ENCODE measurements at regions not wholly inside any gene's neighbourhood (a gene's known extent, or its start where the extent isn't known, plus 50 kb on each side); places are given as distances from the start of the nearest gene placed in this dataset.

DNA sequence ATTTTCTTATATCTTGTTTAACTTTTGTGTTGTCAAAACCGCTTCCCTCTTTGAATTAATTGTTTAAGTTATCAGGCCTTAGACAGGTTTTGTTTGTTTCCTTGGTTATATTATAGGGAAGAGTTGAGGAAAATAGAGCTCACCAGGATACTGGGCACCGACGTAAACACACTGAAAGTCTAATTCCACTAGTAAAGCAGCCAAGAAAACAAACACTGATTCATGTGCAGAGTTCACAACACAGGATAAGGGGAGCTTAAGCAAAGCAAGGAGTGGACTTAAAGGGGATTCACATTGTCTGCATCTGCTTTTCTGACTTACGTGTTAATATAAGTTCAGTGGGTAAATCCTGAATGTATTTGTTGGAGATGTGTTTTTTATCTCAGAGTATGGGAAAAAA is 139.0 kb upstream of the CDH6 start:
- TF ChIP-seq, protein P1, sequence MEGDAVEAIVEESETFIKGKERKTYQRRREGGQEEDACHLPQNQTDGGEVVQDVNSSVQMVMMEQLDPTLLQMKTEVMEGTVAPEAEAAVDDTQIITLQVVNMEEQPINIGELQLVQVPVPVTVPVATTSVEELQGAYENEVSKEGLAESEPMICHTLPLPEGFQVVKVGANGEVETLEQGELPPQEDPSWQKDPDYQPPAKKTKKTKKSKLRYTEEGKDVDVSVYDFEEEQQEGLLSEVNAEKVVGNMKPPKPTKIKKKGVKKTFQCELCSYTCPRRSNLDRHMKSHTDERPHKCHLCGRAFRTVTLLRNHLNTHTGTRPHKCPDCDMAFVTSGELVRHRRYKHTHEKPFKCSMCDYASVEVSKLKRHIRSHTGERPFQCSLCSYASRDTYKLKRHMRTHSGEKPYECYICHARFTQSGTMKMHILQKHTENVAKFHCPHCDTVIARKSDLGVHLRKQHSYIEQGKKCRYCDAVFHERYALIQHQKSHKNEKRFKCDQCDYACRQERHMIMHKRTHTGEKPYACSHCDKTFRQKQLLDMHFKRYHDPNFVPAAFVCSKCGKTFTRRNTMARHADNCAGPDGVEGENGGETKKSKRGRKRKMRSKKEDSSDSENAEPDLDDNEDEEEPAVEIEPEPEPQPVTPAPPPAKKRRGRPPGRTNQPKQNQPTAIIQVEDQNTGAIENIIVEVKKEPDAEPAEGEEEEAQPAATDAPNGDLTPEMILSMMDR (IDR thresholded peaks at IDR 0.05; ENCODE audit: extremely low read depth in 1 of 2, insufficient read depth in 1 of 2, low read depth in 1 of 2, low read length in 2 of 2), result no peak
- no peak for TF ChIP-seq POLR2A (IDR thresholded peaks at IDR 0.05; ENCODE audit: low read depth, low read length)
- no peak for TF ChIP-seq EZH2 (IDR thresholded peaks at IDR 0.05; ENCODE audit: borderline replicate concordance, low read depth, low read length, severe bottlenecking)

Data from endothelial cell of umbilical vein (primary cell).